ENCODE measurements at regions not wholly inside any gene's neighbourhood (a gene's known extent, or its start where the extent isn't known, plus 50 kb on each side); places are given as distances from the start of the nearest gene placed in this dataset.

DNA sequence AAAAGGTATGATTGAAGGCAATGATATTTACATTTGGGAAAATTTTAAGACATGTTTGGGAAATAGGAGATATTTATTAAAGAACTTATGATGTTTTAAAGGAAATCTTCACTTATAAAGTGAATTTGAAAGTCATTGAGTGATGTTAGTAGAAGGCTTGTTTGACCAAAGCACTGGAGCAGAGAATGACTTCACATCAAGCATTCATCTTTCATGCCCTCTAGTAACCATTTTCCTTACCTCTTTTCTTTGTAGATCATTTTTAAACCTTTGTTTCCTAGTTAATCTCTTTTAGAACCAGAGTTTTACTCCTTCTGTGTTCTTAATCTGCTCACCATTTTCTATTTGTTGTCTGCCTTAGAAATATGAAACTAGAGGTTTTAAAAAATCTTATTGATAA lies 111.3 kb upstream of the FOXP2 start:
- TF ChIP-seq CTCF (CRISPR knock-in tag; IDR thresholded peaks at IDR 0.05) (no peak), FOXM1 (CRISPR knock-in tag; IDR thresholded peaks at IDR 0.05) (no peak), CBX1 (IDR thresholded peaks at IDR 0.05; ENCODE audit: low read depth) (no peak), SP4 (CRISPR knock-in tag; IDR thresholded peaks at IDR 0.05) (no peak), EP300 (IDR thresholded peaks at IDR 0.05; ENCODE audit: low read depth in 2 of 2, low read length in 2 of 2) (no peak), EP300 (CRISPR knock-in tag; IDR thresholded peaks at IDR 0.05; ENCODE audit: borderline replicate concordance) (no peak), ATF4 (CRISPR knock-in tag; IDR thresholded peaks at IDR 0.05) (no peak), EZH2 (conservative IDR thresholded peaks at IDR 0.05; ENCODE audit: low read depth, low read length) (no peak), FOXJ3 (CRISPR knock-in tag; IDR thresholded peaks at IDR 0.05; ENCODE audit: borderline replicate concordance) (no peak), YY1 (IDR thresholded peaks at IDR 0.05; ENCODE audit: insufficient read depth, insufficient replicate concordance, low read depth, low read length) (no peak), ZNF639 (CRISPR knock-in tag; conservative IDR thresholded peaks at IDR 0.05) (no peak)
